HG03520 (cell line): ENCODE measurements at regions not wholly inside any gene's neighbourhood (a gene's known extent, or its start where the extent isn't known, plus 50 kb on each side); places are given as distances from the start of the nearest gene placed in this dataset.

Source experiments
- ATAC-seq: cut with Tn5 transposase; IDR thresholded peaks from one replicate; pipeline ENCODE4 v1.9.1; 2021; ENCODE audit warnings: mild to moderate bottlenecking, moderate library complexity; ENCODE audit not compliant: unreplicated experiment

DNA sequence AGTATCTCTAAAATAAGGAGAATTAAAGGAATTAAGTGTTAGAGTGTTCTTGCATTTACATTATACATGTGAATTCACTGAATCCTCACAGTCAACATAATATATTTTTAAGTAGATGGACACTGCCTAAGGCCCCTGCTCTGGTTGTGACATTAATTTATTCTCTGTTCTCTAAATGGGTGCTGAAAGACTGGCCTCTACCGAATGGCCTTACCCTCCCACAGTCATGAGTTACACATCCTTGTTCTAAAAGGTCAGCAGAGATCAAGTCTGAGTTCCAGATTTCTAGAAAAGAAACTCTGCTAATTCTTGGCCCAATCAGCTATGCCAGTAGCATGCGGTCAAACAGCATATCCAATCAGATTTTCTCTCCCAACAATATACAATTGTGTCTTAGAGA, 193.2 kb downstream of the TM2D1 start:
- no peak for ATAC-seq

DNA sequence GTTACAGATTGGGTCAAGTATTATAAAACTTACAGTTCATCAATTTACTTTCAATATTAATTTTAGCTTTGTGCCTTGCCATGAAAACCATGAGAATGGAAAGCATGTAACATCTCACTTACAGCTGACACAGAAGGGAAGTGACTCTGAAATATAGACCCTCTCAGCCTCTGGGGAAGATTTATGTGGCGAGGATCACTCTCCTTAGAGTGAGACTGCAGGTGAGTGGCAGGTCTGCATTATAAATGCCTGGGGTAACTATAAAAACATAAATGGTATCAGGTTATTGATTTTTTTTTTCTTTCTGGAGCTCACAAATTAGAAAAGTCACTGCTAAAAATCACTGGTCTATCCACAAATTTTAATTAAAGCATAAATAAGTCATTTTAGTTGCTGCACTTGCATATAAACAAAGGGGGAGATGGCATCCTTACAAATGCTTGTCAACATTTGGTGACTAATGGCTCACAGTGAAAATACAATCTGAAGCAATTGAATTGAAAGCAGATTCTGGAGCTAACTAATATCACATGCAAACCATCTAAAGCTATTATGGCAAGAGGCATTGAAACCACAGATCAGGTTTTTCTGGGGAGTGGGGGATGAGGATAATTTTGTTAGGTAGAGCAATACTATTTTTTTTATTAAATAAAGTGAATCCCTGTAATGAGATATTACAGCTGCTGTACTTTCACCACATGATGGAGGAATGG, 200.9 kb downstream of the TM2D1 start:
- ATAC-seq, result no peak

DNA sequence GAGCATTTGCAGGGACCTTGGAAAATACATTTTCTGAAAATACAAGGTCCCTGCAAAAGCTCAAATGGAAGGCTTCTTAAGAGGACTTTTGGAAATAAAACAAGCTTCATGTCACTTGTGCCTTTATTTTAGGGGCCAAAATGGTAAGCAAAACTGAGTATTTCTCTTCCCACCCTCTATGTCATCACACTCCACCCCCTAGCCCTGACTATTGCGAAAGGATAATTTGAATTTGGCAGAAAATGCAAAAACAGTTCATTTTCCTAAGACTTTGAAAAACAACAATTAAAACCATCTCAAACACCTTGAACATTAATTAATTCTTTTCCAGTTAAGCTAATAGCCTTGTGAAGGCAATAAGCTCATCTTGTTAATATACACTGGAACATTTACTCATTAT, 201.7 kb downstream of the TM2D1 start:
- ATAC-seq, result no peak

DNA sequence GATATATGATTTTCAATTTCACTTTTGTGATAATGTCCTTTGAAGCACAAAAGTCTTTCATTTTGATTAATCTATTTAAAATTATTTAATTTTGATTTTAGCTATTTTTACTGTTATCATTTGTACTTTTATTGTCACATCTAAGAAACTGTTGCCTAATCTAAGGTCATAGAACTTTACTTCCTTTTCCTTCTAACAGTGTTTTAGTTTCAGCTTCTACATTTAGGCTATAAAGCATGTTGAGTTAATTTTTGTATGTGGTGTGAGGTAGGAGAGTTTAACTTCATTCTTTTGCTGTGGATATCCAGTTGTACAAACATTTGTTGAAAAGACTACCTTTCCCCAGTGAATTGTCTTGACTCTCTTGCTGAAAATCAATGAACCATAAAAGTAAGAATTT, 204.5 kb downstream of the TM2D1 start:
- ATAC-seq, result no peak

DNA sequence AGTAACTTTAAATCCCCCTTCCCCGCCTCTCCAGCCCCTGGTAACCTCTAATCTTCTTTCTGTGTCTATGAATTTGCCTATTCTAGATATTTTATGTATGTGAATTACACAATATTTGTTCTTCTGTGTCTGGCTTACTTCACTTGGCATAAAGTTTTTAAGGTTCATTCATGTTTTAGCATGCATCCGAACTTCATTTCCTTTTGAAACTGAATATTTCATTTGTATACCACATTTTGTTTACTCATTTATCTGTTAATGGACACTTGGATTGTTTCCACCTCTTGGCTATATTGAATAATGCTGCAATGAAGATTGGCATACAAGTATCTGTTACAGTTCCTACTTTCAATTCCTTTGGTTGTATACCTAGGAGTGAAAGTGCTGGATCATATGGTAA, 205.3 kb downstream of the TM2D1 start:
- no peak for ATAC-seq

DNA sequence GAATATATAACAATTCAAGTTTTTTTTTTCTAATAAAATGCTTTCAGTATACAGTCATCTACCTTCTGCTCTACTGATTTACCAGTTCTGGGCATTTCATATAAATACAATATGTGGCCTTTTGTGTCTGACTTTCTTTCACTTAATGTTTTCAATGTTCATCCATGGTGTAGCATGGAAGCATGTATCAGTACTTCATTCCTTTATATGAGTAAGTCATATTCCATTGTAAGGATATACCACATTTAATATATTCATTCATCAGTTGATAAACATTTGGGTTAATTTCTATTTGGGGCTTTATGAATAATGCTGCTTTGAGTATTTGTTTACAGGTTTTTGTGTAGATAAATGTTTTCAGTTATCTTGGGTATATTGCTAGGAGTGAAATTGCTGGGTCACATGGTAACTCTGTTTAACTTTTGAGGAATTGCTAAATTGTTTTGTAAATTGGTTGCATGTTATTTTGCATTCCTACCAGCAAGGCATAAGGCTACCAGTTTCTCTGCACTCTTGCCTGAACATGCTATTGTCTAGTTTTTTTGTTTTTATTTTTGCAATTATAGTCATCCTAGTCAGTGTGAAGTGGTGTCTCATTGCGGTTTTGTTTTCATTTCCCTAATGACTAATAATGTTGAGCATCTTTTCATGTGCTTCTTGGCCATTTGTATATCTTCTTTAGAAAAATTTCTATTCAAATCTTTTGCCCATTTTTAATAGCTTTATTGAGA, 206.1 kb downstream of the TM2D1 start:
- peak; percentile 89 for ATAC-seq

DNA sequence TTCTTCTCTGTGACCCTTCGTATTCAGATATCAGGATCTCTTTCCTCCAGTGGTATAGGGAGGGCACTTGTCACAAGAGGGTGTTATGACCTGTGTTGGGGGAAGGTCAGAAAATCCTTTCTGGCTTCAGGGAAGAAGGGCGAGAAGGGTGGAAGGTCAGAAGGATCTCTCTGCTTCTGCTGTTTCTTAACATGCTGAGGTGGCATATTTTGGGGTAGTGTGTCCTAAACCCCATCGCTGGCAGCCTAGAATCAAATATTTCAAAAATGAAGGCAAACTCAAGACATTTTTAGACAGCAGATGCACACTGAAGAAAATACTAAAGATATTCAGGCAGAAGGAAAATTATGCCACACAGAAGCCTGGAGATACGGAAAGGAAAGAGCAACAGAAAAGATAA, 207.6 kb downstream of the TM2D1 start:
- no peak for ATAC-seq

DNA sequence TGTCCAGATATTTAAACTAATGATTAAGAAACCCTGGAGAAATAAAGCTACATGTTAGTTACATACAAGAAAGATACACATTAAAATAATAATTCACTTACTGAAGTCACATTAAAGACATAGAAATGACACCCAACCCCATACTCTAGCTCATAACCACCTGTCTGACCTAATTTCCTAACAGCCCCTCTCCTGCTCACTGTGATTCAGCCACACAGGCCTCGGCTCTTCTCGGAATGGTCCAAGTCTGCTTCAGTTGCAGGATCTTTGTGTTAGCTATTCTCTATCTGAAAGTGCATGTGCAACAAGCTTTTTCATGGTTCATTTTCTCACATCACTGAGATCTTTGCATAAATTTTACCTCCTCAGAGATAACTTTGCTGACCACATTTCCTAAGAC, 209.8 kb downstream of the TM2D1 start:
- no peak for ATAC-seq
